ENCODE measurements at regions not wholly inside any gene's neighbourhood (a gene's known extent, or its start where the extent isn't known, plus 50 kb on each side); places are given as distances from the start of the nearest gene placed in this dataset.

DNA sequence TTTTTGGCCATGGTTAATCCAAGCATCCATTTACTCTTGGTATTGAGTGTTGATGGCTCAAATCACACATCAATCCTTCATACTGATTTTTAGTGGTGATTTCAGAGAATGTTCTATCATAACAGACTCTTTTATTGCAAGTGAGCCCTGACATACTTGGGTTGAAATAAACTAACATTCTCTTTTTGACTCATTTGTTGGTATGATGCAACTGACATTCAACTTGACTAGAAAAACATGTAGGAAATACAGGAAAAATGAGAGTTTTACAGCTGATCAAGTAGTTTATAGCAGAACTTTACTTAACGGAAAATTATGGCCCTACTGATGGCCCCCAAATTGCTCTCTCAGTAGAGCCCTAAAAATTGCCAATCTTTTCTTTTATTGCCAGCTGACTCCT, 173.9 kb upstream of the CD96 start (continued):
- TF ChIP-seq, protein P1, sequence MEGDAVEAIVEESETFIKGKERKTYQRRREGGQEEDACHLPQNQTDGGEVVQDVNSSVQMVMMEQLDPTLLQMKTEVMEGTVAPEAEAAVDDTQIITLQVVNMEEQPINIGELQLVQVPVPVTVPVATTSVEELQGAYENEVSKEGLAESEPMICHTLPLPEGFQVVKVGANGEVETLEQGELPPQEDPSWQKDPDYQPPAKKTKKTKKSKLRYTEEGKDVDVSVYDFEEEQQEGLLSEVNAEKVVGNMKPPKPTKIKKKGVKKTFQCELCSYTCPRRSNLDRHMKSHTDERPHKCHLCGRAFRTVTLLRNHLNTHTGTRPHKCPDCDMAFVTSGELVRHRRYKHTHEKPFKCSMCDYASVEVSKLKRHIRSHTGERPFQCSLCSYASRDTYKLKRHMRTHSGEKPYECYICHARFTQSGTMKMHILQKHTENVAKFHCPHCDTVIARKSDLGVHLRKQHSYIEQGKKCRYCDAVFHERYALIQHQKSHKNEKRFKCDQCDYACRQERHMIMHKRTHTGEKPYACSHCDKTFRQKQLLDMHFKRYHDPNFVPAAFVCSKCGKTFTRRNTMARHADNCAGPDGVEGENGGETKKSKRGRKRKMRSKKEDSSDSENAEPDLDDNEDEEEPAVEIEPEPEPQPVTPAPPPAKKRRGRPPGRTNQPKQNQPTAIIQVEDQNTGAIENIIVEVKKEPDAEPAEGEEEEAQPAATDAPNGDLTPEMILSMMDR (IDR thresholded peaks at IDR 0.05; ENCODE audit: control extremely low read depth in 1 of 3, insufficient read depth in 1 of 3, low read depth in 1 of 3, low read length in 3 of 3): no peak
- no peak for TF ChIP-seq RFX5 (IDR thresholded peaks at IDR 0.05; ENCODE audit: borderline replicate concordance, low read depth, low read length)
- no peak for TF ChIP-seq ASH2L (IDR thresholded peaks at IDR 0.05; ENCODE audit: low read length)

Data from H1 (cell line).